ENCODE measurements at regions not wholly inside any gene's neighbourhood (a gene's known extent, or its start where the extent isn't known, plus 50 kb on each side); places are given as distances from the start of the nearest gene placed in this dataset.

GRCh38 chr5:171669571-171669970 lies 116.0 kb upstream of the SMIM23 start:
- Histone ChIP-seq H3K4me1 (ENCODE audit: low read depth) (no peaks in the 10 kb centered on the region), H3K9me3 (ENCODE audit: low read depth) (no peaks in the 10 kb centered on the region), H3K27ac (no peak overlapping the region), H3K4me3 (no peak overlapping the region), H3K36me3 (no peaks in the 10 kb centered on the region), H3K27me3 (no peaks in the 10 kb centered on the region)
- TF ChIP-seq, protein P1, sequence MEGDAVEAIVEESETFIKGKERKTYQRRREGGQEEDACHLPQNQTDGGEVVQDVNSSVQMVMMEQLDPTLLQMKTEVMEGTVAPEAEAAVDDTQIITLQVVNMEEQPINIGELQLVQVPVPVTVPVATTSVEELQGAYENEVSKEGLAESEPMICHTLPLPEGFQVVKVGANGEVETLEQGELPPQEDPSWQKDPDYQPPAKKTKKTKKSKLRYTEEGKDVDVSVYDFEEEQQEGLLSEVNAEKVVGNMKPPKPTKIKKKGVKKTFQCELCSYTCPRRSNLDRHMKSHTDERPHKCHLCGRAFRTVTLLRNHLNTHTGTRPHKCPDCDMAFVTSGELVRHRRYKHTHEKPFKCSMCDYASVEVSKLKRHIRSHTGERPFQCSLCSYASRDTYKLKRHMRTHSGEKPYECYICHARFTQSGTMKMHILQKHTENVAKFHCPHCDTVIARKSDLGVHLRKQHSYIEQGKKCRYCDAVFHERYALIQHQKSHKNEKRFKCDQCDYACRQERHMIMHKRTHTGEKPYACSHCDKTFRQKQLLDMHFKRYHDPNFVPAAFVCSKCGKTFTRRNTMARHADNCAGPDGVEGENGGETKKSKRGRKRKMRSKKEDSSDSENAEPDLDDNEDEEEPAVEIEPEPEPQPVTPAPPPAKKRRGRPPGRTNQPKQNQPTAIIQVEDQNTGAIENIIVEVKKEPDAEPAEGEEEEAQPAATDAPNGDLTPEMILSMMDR (IDR thresholded peaks at IDR 0.05; ENCODE audit: low read depth, low read length) = no peak
- DNase-seq (ENCODE audit: low read depth in 1 of 2, low spot score in 1 of 2) = no peak

DNA sequence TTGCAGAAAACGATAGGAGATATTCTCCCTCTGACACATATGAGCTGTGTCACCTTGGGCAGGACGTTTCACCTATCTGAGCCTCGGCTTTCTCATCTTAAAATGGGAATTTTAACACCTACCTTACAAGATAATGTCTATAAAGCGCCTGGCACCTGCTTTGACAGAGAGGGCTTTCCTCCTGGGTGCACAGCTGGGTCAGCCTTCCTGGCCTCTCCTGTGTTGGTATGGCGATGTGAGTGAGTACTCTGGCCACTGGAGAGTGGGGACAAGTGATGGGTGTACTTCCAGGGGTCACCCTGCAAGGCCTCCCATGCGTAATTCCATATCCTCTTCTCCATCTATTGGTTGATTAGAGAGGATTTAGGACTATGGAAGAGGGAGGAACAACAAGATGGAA lies 113.1 kb upstream of the SMIM23 start:
- Histone ChIP-seq H3K4me3 (no peak overlapping the region), H3K27ac (no peak overlapping the region), H3K4me1 (ENCODE audit: low read depth) (no peaks in the 10 kb centered on the region), H3K36me3 (no peaks in the 10 kb centered on the region), H3K27me3 (no peaks in the 10 kb centered on the region), H3K9me3 (ENCODE audit: low read depth) (no peaks in the 10 kb centered on the region)
- TF ChIP-seq, protein P1 (IDR thresholded peaks at IDR 0.05; ENCODE audit: low read depth, low read length) = no peak
- no peak for DNase-seq (ENCODE audit: low read depth in 1 of 2, low spot score in 1 of 2)

DNA sequence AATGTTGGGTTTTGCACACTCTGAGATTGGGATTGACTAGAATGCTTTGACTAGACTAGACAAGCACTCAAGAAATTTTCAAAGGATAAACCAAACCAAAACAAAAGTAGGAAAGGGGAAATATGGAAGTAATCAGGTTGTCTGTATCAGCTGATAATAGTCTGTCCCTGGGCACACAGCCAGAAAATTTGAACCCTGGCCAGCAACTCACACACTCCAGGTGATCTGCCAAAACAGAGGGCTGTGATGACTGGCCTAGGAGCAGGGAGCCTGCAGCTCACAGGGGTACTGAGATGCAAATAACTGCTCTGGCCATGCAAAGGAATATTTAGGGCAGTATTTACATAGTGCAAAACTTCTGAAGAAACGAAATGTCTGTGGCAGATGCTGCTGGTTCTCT lies 112.3 kb upstream of the SMIM23 start:
- Histone ChIP-seq H3K27ac (no peak overlapping the region), H3K27me3 (no peaks in the 10 kb centered on the region), H3K9me3 (ENCODE audit: low read depth) (no peaks in the 10 kb centered on the region), H3K4me3 (no peak overlapping the region), H3K36me3 (no peaks in the 10 kb centered on the region), H3K4me1 (ENCODE audit: low read depth) (no peaks in the 10 kb centered on the region)
- TF ChIP-seq, protein P1 (IDR thresholded peaks at IDR 0.05; ENCODE audit: low read depth, low read length) = no peak
- DNase-seq (ENCODE audit: low read depth in 1 of 2, low spot score in 1 of 2) = no peak

GRCh38 chr5:171673840-171674239 lies 111.8 kb upstream of the SMIM23 start:
- TF ChIP-seq, protein P1 (IDR thresholded peaks at IDR 0.05; ENCODE audit: low read depth, low read length) = no peak
- Histone ChIP-seq H3K27me3 (no peaks in the 10 kb centered on the region), H3K4me1 (ENCODE audit: low read depth) (no peaks in the 10 kb centered on the region), H3K9me3 (ENCODE audit: low read depth) (no peaks in the 10 kb centered on the region), H3K36me3 (no peaks in the 10 kb centered on the region), H3K27ac (no peak overlapping the region), H3K4me3 (no peak overlapping the region)
- no peak for DNase-seq (ENCODE audit: low read depth in 1 of 2, low spot score in 1 of 2)

- Histone ChIP-seq H3K36me3 (no peaks in the 10 kb centered on the region), H3K4me1 (ENCODE audit: low read depth) (peaks cover 9% of the 10 kb centered on the region), H3K9me3 (ENCODE audit: low read depth) (no peaks in the 10 kb centered on the region), H3K27me3 (no peaks in the 10 kb centered on the region), H3K4me3 (no peak overlapping the region), H3K27ac (no peak overlapping the region)
- DNase-seq (ENCODE audit: low read depth in 1 of 2, low spot score in 1 of 2) = no peak
- TF ChIP-seq, protein P1 (IDR thresholded peaks at IDR 0.05; ENCODE audit: low read depth, low read length) = no peak
Observed at GRCh38 chr5:171675511-171675910, 110.1 kb upstream of the SMIM23 start.

Measured in cardiac muscle cell (in vitro differentiated cells and primary cell).